Mucosa of descending colon (tissue), 3 donors: ENCODE measurements at regions not wholly inside any gene's neighbourhood (a gene's known extent, or its start where the extent isn't known, plus 50 kb on each side); places are given as distances from the start of the nearest gene placed in this dataset.

ENCODE experiments used
- ATAC-seq: fragments of 200-7000 bp; cut with Tn5 transposase; one replicate; pipeline ENCODE4 v1.9.1; 2020; ENCODE audit warnings: mild to moderate bottlenecking, moderate library complexity
- DNase-seq, 3 donors: peaks; one replicate each; pipeline ENCODE4 v3.0.0-alpha.2; 2020
- H3K36me3 ChIP-seq: fragments of 200-600 bp; one replicate; pipeline ENCODE4 v1.8.0; 2021; ENCODE audit warnings: low read depth, mild to moderate bottlenecking
- H3K4me1 ChIP-seq: fragments of 200-600 bp; one replicate; pipeline ENCODE4 v1.8.0; 2021; ENCODE audit warnings: low read depth, mild to moderate bottlenecking
- H3K4me3 ChIP-seq: fragments of 200-600 bp; one replicate; pipeline ENCODE4 v1.8.0; 2021; ENCODE audit warnings: mild to moderate bottlenecking
- H3K9me3 ChIP-seq: fragments of 200-600 bp; one replicate; pipeline ENCODE4 v1.8.0; 2021; ENCODE audit warnings: mild to moderate bottlenecking
- CTCF ChIP-seq: fragments of 200-600 bp; IDR thresholded peaks from one replicate; pipeline ENCODE4 v1.8.0; 2022; ENCODE audit warnings: antibody characterized with exemption, mild to moderate bottlenecking
- intact Hi-C, 2 donors: fragments of 100-400 bp; cut with DNase I in 1 of 2; cut with micrococcal nuclease in 1 of 2; formaldehyde crosslinking; loops; one replicate each; pipeline versions ENCODE4 v1.11.0 to v1.11.1; 2022; cut with DNase I, micrococcal nuclease
- donor health status: DM: no; HTN: no; CAD: no; lungs with moderate emphysema.
- donor health status: DM: no; HTN: no; CAD: no.
- donor health status: DM: no; HTN: yes; CAD: no.

- peak; percentile 47 for ATAC-seq
- no peaks in the 10 kb centered on the region for H3K4me1 ChIP-seq
- intact Hi-C loops: no loop called here
These were observed 50.8 kb upstream of the MAF start for GRCh38 chr16:79651363-79651762.

More at GRCh38 chr16:79651363-79651762, 50.8 kb upstream of the MAF start:
- peak; percentile 38 to 48 (median 38) for DNase-seq
- Histone ChIP-seq H3K36me3 (no peaks in the 10 kb centered on the region), H3K9me3 (no peaks in the 10 kb centered on the region), H3K4me3 (no peak overlapping the region)
- no peak for TF ChIP-seq CTCF
